Stomach (tissue), 4 donors: ENCODE measurements at regions not wholly inside any gene's neighbourhood (a gene's known extent, or its start where the extent isn't known, plus 50 kb on each side); places are given as distances from the start of the nearest gene placed in this dataset.
"Not testable (repeated sequence)": the region's sequence is repeated elsewhere in the genome, so short reads cannot be mapped to it uniquely, and the experiment has no call there.

Experiments used
- CTCF ChIP-seq, 7 experiments: fragments of 450-650 bp in 4 of 7; fragments of 200-600 bp in 3 of 7; sonication (generic) in 3 of 7; IDR thresholded peaks; one replicate each; pipeline ENCODE4 v1.5.1; 2016 to 2019; ENCODE audit warnings: antibody characterized with exemption in 7 of 7, control low read depth in 2 of 7, mild to moderate bottlenecking in 1 of 7
- EP300 ChIP-seq: sonication (generic); formaldehyde crosslinking; IDR thresholded peaks from one replicate; pipeline ENCODE4 v1.6.1; 2017; ENCODE audit warnings: antibody characterized with exemption
- POLR2A ChIP-seq, 4 donors: fragments of 450-650 bp; IDR thresholded peaks; one replicate each; pipeline ENCODE4 v1.6.1; 2016; ENCODE audit warnings: antibody characterized with exemption in 4 of 4, control low read depth in 2 of 4, mild to moderate bottlenecking in 1 of 4, moderate library complexity in 1 of 4

GRCh38 chr1:149658175-149658574 lies 74.5 kb downstream of the PPIAL4C start:
- not testable (repeated sequence) for TF ChIP-seq CTCF (IDR thresholded peaks at IDR 0.05); EP300; POLR2A (IDR thresholded peaks at IDR 0.05)
